Mesenchymal stem cell (in vitro differentiated cells and primary cell): ENCODE measurements at regions not wholly inside any gene's neighbourhood (a gene's known extent, or its start where the extent isn't known, plus 50 kb on each side); places are given as distances from the start of the nearest gene placed in this dataset.
A peak's percentile ranks its signal among the peaks of the same experiment; 100 is the strongest.

ENCODE experiments used
- DNase-seq: peaks from one replicate; pipeline ENCODE4 v3.0.0-alpha.2; 2013
- H2AFZ ChIP-seq: one replicate; pipeline ENCODE4 v1.6.1; 2013; ENCODE audit warnings: low read depth, mild to moderate bottlenecking, control low read depth, inconsistent platforms, low read length, moderate library complexity
- H2AK5ac ChIP-seq: 2 replicates; pipeline ENCODE4 v1.6.1; 2013; ENCODE audit warnings: low read length, moderate library complexity, mild to moderate bottlenecking, inconsistent platforms; ENCODE audit not compliant: severe bottlenecking
- H2BK120ac ChIP-seq: one replicate; pipeline ENCODE4 v1.6.1; 2013; ENCODE audit warnings: low read depth, mild to moderate bottlenecking, inconsistent platforms, low read length, moderate library complexity
- H2BK12ac ChIP-seq, 2 experiments: one replicate each; pipeline ENCODE4 v1.6.1; 2013; ENCODE audit warnings: inconsistent platforms in 2 of 2, low read length in 2 of 2, mild to moderate bottlenecking in 2 of 2, moderate library complexity in 2 of 2, control low read depth in 1 of 2
- H2BK15ac ChIP-seq: one replicate; pipeline ENCODE4 v1.6.1; 2013; ENCODE audit warnings: mild to moderate bottlenecking, low read depth, inconsistent platforms; ENCODE audit not compliant: poor library complexity, severe bottlenecking
- H2BK5ac ChIP-seq: 2 replicates; pipeline ENCODE4 v1.6.1; 2013; ENCODE audit warnings: low read depth, mild to moderate bottlenecking, low read length, control low read depth, inconsistent platforms; ENCODE audit not compliant: poor library complexity, severe bottlenecking
- H3K14ac ChIP-seq, 2 experiments: one replicate each; pipeline ENCODE4 v1.6.1; 2013; ENCODE audit warnings: inconsistent platforms in 2 of 2, low read length in 2 of 2, control low read depth in 1 of 2, mild to moderate bottlenecking in 1 of 2, moderate library complexity in 1 of 2
- H3K18ac ChIP-seq, 2 experiments: one replicate each; pipeline ENCODE4 v1.6.1; 2013; ENCODE audit warnings: inconsistent platforms in 2 of 2, low read length in 2 of 2, control low read depth in 1 of 2, low read depth in 1 of 2, mild to moderate bottlenecking in 1 of 2
- H3K23ac ChIP-seq, 2 experiments: one replicate each; pipeline ENCODE4 v1.6.1; 2013; ENCODE audit warnings: inconsistent platforms in 2 of 2, low read length in 2 of 2, mild to moderate bottlenecking in 2 of 2, moderate library complexity in 2 of 2, control low read depth in 1 of 2
- H3K27ac ChIP-seq: 2 replicates; pipeline ENCODE4 v1.5.1; 2013; ENCODE audit warnings: mild to moderate bottlenecking, moderate library complexity, low read length, control low read depth, inconsistent platforms; ENCODE audit not compliant: poor library complexity, severe bottlenecking
- H3K27me3 ChIP-seq, 2 experiments: 2 replicates each; pipeline versions ENCODE4 v1.6.1 to v1.7.0; 2013; ENCODE audit warnings: low read length in 2 of 2, mild to moderate bottlenecking in 2 of 2, moderate library complexity in 2 of 2, control low read depth in 1 of 2, inconsistent platforms in 1 of 2; ENCODE audit not compliant: control insufficient read depth in 1 of 2, insufficient read depth in 1 of 2
- H3K36me3 ChIP-seq, 2 experiments: 2 replicates each; pipeline versions ENCODE4 v1.6.1 to v1.7.0; 2013; ENCODE audit warnings: low read length in 2 of 2, control low read depth in 1 of 2, inconsistent platforms in 1 of 2, low read depth in 1 of 2, mild to moderate bottlenecking in 1 of 2; ENCODE audit not compliant: insufficient read depth in 2 of 2, control insufficient read depth in 1 of 2
- H3K4ac ChIP-seq, 2 experiments: one replicate each; pipeline ENCODE4 v1.6.1; 2013; ENCODE audit warnings: inconsistent platforms in 2 of 2, low read length in 2 of 2, mild to moderate bottlenecking in 2 of 2, moderate library complexity in 2 of 2, control low read depth in 1 of 2, low read depth in 1 of 2
- H3K4me1 ChIP-seq: 2 replicates; pipeline ENCODE4 v1.6.1; 2013; ENCODE audit warnings: low read depth, low read length, control low read depth; ENCODE audit not compliant: control insufficient read depth, insufficient read depth
- H3K4me2 ChIP-seq: 2 replicates; pipeline ENCODE4 v1.6.1; 2013; ENCODE audit warnings: low read length, mild to moderate bottlenecking, inconsistent platforms; ENCODE audit not compliant: poor library complexity, severe bottlenecking
- H3K4me3 ChIP-seq, 2 experiments: 2 replicates each; pipeline versions ENCODE4 v1.5.1 to v1.7.0; 2013; ENCODE audit warnings: low read length in 2 of 2, mild to moderate bottlenecking in 2 of 2, control low read depth in 1 of 2, low read depth in 1 of 2; ENCODE audit not compliant: insufficient read depth in 1 of 2
- H3K79me1 ChIP-seq: replicated peaks from 2 replicates; pipeline ENCODE4 v1.6.1; 2013; ENCODE audit warnings: mild to moderate bottlenecking, control low read depth, low read length, inconsistent platforms; ENCODE audit not compliant: poor library complexity, severe bottlenecking
- H3K9ac ChIP-seq: 2 replicates; pipeline ENCODE4 v1.7.0; 2013; ENCODE audit warnings: mild to moderate bottlenecking, low read length, moderate library complexity
- H3K9me3 ChIP-seq: 2 replicates; pipeline ENCODE4 v1.7.0; 2013; ENCODE audit warnings: mild to moderate bottlenecking, low read length; ENCODE audit not compliant: control insufficient read depth
- H4K8ac ChIP-seq: one replicate; pipeline ENCODE4 v1.6.1; 2013; ENCODE audit warnings: inconsistent platforms, mild to moderate bottlenecking, low read length, moderate library complexity
- H4K91ac ChIP-seq: one replicate; pipeline ENCODE4 v1.6.1; 2013; ENCODE audit warnings: mild to moderate bottlenecking, low read length, inconsistent platforms
- WGBS: methylation state at CpG from one replicate; pipeline ENCODE4 v1.1.7; 2013; ENCODE audit warnings: mixed read lengths; 5-methylcytosine and 5-hydroxymethylcytosine counted together

- H3K27ac ChIP-seq, result no peak overlapping the region
- H3K4me3 ChIP-seq, result no peak overlapping the region
- no peak overlapping the region for H3K9ac ChIP-seq
- H3K18ac ChIP-seq, result no peak overlapping the region
- no peaks in the 10 kb centered on the region for H3K79me1 ChIP-seq
- H3K9me3 ChIP-seq, result peaks cover 6% of the 10 kb centered on the region
- no peak overlapping the region for H3K23ac ChIP-seq
- WGBS, result 100% methylated on average over 1 of the region's 1 CpG
- DNase-seq, result no peak
- no peaks in the 10 kb centered on the region for H3K36me3 ChIP-seq
- H3K14ac ChIP-seq, result no peak overlapping the region
- no peak overlapping the region for H2AFZ ChIP-seq
- H2BK5ac ChIP-seq, result no peak overlapping the region
- H3K27me3 ChIP-seq, result no peaks in the 10 kb centered on the region
- no peak overlapping the region for H2BK12ac ChIP-seq
- no peak overlapping the region for H4K91ac ChIP-seq
- H2BK120ac ChIP-seq, result no peak overlapping the region
- H3K4me2 ChIP-seq, result no peak overlapping the region
- no peak overlapping the region for H3K4ac ChIP-seq
- no peak overlapping the region for H2BK15ac ChIP-seq
- H2AK5ac ChIP-seq, result no peak overlapping the region
- no peaks in the 10 kb centered on the region for H3K4me1 ChIP-seq
- H4K8ac ChIP-seq, result no peak overlapping the region
These were observed 103.2 kb upstream of the ZNF521 start for GRCh38 chr18:25455159-25455558.

- H3K79me1 ChIP-seq, result no peaks in the 10 kb centered on the region
- no peaks in the 10 kb centered on the region for H3K27me3 ChIP-seq
- H3K4me3 ChIP-seq, result no peak overlapping the region
- no peak overlapping the region for H3K4me2 ChIP-seq
- H3K36me3 ChIP-seq, result no peaks in the 10 kb centered on the region
- H3K18ac ChIP-seq, result no peak overlapping the region
- no peak overlapping the region for H3K27ac ChIP-seq
- no peak overlapping the region for H2AFZ ChIP-seq
- H2BK15ac ChIP-seq, result no peak overlapping the region
- no peak overlapping the region for H2BK12ac ChIP-seq
- no peaks in the 10 kb centered on the region for H3K4me1 ChIP-seq
- WGBS, result 96% methylated on average over 3 of the region's 3 CpGs
- H3K9ac ChIP-seq, result no peak overlapping the region
- no peak overlapping the region for H2AK5ac ChIP-seq
- H3K23ac ChIP-seq, result no peak overlapping the region
- H2BK5ac ChIP-seq, result no peak overlapping the region
- H2BK120ac ChIP-seq, result no peak overlapping the region
- no peak overlapping the region for H3K4ac ChIP-seq
- no peak overlapping the region for H3K14ac ChIP-seq
- DNase-seq, result no peak
- H4K8ac ChIP-seq, result no peak overlapping the region
- H3K9me3 ChIP-seq, result peaks cover 6% of the 10 kb centered on the region
- no peak overlapping the region for H4K91ac ChIP-seq
These were observed 102.8 kb upstream of the ZNF521 start for GRCh38 chr18:25454730-25455129.

GRCh38 chr18:25454270-25454659, 102.3 kb upstream of the ZNF521 start:
- H2BK120ac ChIP-seq, result no peak overlapping the region
- H3K4ac ChIP-seq, result no peak overlapping the region
- no peaks in the 10 kb centered on the region for H3K79me1 ChIP-seq
- no peak overlapping the region for H4K91ac ChIP-seq
- no peak for DNase-seq
- WGBS, result 93% methylated on average over 4 of the region's 4 CpGs
- H3K9me3 ChIP-seq, result peaks cover 6% of the 10 kb centered on the region
- H2BK12ac ChIP-seq, result no peak overlapping the region
- H3K4me1 ChIP-seq, result no peaks in the 10 kb centered on the region
- no peak overlapping the region for H3K18ac ChIP-seq
- no peak overlapping the region for H3K4me3 ChIP-seq
- no peak overlapping the region for H2AK5ac ChIP-seq
- no peak overlapping the region for H2BK15ac ChIP-seq
- H2AFZ ChIP-seq, result no peak overlapping the region
- H3K27ac ChIP-seq, result no peak overlapping the region
- H4K8ac ChIP-seq, result no peak overlapping the region
- no peak overlapping the region for H3K4me2 ChIP-seq
- H3K27me3 ChIP-seq, result no peaks in the 10 kb centered on the region
- H3K9ac ChIP-seq, result no peak overlapping the region
- H3K14ac ChIP-seq, result no peak overlapping the region
- H3K23ac ChIP-seq, result no peak overlapping the region
- no peaks in the 10 kb centered on the region for H3K36me3 ChIP-seq
- H2BK5ac ChIP-seq, result no peak overlapping the region

GRCh38 chr18:25453556-25454269, 101.7 kb upstream of the ZNF521 start:
- no peaks in the 10 kb centered on the region for H3K79me1 ChIP-seq
- peaks cover 6% of the 10 kb centered on the region for H3K9me3 ChIP-seq
- H3K4me1 ChIP-seq, result no peaks in the 10 kb centered on the region
- no peak overlapping the region for H3K14ac ChIP-seq
- no peak overlapping the region for H4K8ac ChIP-seq
- H3K36me3 ChIP-seq, result no peaks in the 10 kb centered on the region
- H2AK5ac ChIP-seq, result no peak overlapping the region
- no peak overlapping the region for H3K23ac ChIP-seq
- no peak overlapping the region for H3K4ac ChIP-seq
- no peak overlapping the region for H2BK12ac ChIP-seq
- no peak overlapping the region for H2BK15ac ChIP-seq
- no peak overlapping the region for H2AFZ ChIP-seq
- no peak overlapping the region for H3K4me2 ChIP-seq
- H3K4me3 ChIP-seq, result no peak overlapping the region
- H2BK5ac ChIP-seq, result no peak overlapping the region
- DNase-seq, result peak; percentile 38
- H3K18ac ChIP-seq, result no peak overlapping the region
- no peak overlapping the region for H3K9ac ChIP-seq
- 49% methylated on average over 2 of the region's 7 CpGs for WGBS
- H4K91ac ChIP-seq, result no peak overlapping the region
- no peak overlapping the region for H2BK120ac ChIP-seq
- H3K27ac ChIP-seq, result no peak overlapping the region
- H3K27me3 ChIP-seq, result no peaks in the 10 kb centered on the region
